ENCODE measurements at regions not wholly inside any gene's neighbourhood (a gene's known extent, or its start where the extent isn't known, plus 50 kb on each side); places are given as distances from the start of the nearest gene placed in this dataset.

DNA sequence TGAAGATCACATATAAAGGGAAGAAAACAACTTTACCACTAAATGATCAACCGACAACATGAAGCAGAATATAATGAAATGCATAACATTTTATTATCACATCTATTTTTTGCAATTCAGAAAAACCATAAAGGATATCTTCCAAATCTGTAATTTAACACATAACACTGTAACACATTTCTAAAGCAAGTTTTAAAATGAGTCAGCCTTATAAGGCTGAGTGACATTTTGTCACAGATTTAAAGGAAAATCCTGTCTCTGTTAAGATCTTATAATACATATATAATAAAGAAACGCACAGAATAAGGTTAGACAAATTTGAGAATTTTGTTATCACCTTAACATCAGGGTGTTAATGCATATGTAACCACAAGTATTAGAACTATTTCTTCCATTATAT, 198.4 kb upstream of the RASA1 start:
- TF ChIP-seq, protein P1, sequence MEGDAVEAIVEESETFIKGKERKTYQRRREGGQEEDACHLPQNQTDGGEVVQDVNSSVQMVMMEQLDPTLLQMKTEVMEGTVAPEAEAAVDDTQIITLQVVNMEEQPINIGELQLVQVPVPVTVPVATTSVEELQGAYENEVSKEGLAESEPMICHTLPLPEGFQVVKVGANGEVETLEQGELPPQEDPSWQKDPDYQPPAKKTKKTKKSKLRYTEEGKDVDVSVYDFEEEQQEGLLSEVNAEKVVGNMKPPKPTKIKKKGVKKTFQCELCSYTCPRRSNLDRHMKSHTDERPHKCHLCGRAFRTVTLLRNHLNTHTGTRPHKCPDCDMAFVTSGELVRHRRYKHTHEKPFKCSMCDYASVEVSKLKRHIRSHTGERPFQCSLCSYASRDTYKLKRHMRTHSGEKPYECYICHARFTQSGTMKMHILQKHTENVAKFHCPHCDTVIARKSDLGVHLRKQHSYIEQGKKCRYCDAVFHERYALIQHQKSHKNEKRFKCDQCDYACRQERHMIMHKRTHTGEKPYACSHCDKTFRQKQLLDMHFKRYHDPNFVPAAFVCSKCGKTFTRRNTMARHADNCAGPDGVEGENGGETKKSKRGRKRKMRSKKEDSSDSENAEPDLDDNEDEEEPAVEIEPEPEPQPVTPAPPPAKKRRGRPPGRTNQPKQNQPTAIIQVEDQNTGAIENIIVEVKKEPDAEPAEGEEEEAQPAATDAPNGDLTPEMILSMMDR (conservative IDR thresholded peaks at IDR 0.05 in 1 of 2, IDR thresholded peaks at IDR 0.05 in 1 of 2; ENCODE audit: low read depth in 1 of 2, low read length in 2 of 2), result no peak
- no peak for TF ChIP-seq EZH2 (IDR thresholded peaks at IDR 0.05; ENCODE audit: low read length, missing control alignments)
